Sigmoid colon (tissue), 4 donors: ENCODE measurements at regions not wholly inside any gene's neighbourhood (a gene's known extent, or its start where the extent isn't known, plus 50 kb on each side); places are given as distances from the start of the nearest gene placed in this dataset.

Experiments used
- CTCF ChIP-seq, 4 experiments: fragments of 450-650 bp in 3 of 4; fragments of 200-600 bp in 1 of 4; IDR thresholded peaks; one replicate each; pipeline ENCODE4 v1.5.1; 2016 to 2019; ENCODE audit warnings: antibody characterized with exemption in 4 of 4, mild to moderate bottlenecking in 3 of 4, moderate library complexity in 2 of 4
- EP300 ChIP-seq, 4 donors: sonication (generic); formaldehyde crosslinking; IDR thresholded peaks; one replicate each; pipeline ENCODE4 v1.6.1; 2017; ENCODE audit warnings: antibody characterized with exemption in 4 of 4
- POLR2A ChIP-seq, 2 donors: fragments of 450-650 bp; IDR thresholded peaks; one replicate each; pipeline ENCODE4 v1.6.1; 2016; ENCODE audit warnings: antibody characterized with exemption in 2 of 2, mild to moderate bottlenecking in 2 of 2, moderate library complexity in 2 of 2
- POLR2AphosphoS5 ChIP-seq, 4 donors: sonication (generic); formaldehyde crosslinking; IDR thresholded peaks; one replicate each; pipeline ENCODE4 v1.6.1; 2017; ENCODE audit warnings: antibody characterized with exemption in 4 of 4

- TF ChIP-seq CTCF (IDR thresholded peaks at IDR 0.05): no peak
- TF ChIP-seq POLR2AphosphoS5 (IDR thresholded peaks at IDR 0.05): no peak
- TF ChIP-seq POLR2A (IDR thresholded peaks at IDR 0.05): no peak
- TF ChIP-seq EP300 (IDR thresholded peaks at IDR 0.05): no peak
These were observed 127.8 kb upstream of the PARP11 start for GRCh38 chr12:4001031-4001430.
